ENCODE measurements at regions not wholly inside any gene's neighbourhood (a gene's known extent, or its start where the extent isn't known, plus 50 kb on each side); places are given as distances from the start of the nearest gene placed in this dataset.

- TF ChIP-seq POLR2AphosphoS5 (IDR thresholded peaks at IDR 0.05; ENCODE audit: low read depth, low read length) (no peak), SIN3A (IDR thresholded peaks at IDR 0.05; ENCODE audit: borderline replicate concordance, insufficient read depth, low read length) (no peak), FOXP2 (optimal IDR thresholded peaks at IDR 0.05; ENCODE audit: borderline replicate concordance, extremely low read depth, extremely low read length, insufficient read depth) (no peak)
- TF ChIP-seq, protein P1, sequence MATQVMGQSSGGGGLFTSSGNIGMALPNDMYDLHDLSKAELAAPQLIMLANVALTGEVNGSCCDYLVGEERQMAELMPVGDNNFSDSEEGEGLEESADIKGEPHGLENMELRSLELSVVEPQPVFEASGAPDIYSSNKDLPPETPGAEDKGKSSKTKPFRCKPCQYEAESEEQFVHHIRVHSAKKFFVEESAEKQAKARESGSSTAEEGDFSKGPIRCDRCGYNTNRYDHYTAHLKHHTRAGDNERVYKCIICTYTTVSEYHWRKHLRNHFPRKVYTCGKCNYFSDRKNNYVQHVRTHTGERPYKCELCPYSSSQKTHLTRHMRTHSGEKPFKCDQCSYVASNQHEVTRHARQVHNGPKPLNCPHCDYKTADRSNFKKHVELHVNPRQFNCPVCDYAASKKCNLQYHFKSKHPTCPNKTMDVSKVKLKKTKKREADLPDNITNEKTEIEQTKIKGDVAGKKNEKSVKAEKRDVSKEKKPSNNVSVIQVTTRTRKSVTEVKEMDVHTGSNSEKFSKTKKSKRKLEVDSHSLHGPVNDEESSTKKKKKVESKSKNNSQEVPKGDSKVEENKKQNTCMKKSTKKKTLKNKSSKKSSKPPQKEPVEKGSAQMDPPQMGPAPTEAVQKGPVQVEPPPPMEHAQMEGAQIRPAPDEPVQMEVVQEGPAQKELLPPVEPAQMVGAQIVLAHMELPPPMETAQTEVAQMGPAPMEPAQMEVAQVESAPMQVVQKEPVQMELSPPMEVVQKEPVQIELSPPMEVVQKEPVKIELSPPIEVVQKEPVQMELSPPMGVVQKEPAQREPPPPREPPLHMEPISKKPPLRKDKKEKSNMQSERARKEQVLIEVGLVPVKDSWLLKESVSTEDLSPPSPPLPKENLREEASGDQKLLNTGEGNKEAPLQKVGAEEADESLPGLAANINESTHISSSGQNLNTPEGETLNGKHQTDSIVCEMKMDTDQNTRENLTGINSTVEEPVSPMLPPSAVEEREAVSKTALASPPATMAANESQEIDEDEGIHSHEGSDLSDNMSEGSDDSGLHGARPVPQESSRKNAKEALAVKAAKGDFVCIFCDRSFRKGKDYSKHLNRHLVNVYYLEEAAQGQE (IDR thresholded peaks at IDR 0.05; ENCODE audit: insufficient read depth in 1 of 2, low read depth in 2 of 2, low read length in 2 of 2), result no peak
Observed at GRCh38 chr6:8583291-8583690, 147.9 kb upstream of the SLC35B3 start.

DNA sequence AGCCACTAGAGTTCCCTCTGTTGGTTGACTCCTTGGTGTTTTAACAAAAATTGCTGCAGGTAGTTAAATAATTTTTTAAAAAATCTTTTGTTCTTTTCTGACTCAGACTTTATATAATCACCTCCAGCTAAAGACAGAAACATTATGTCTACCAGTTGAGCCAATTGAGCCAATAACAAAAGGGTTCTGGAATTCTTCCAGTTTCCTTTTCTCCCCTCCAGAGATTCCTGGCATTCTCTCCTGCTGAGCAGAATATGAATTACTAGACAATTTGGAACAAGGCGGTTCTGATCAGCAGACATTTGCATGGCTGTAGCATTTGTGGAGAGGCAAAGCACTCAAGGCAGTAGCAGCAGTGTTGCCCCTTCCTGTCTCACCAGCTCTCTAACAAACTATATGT lies 144.0 kb upstream of the SLC35B3 start:
- TF ChIP-seq, protein P1 (IDR thresholded peaks at IDR 0.05; ENCODE audit: insufficient read depth in 1 of 2, low read depth in 2 of 2, low read length in 2 of 2), result no peak
- TF ChIP-seq SIN3A (IDR thresholded peaks at IDR 0.05; ENCODE audit: borderline replicate concordance, insufficient read depth, low read length) (no peak), POLR2AphosphoS5 (IDR thresholded peaks at IDR 0.05; ENCODE audit: low read depth, low read length) (no peak), FOXP2 (optimal IDR thresholded peaks at IDR 0.05; ENCODE audit: borderline replicate concordance, extremely low read depth, extremely low read length, insufficient read depth) (no peak), TAF1 (IDR thresholded peaks at IDR 0.05; ENCODE audit: borderline replicate concordance, insufficient read depth, low read length) (no peak)

GRCh38 chr6:8578006-8578405 lies 142.7 kb upstream of the SLC35B3 start:
- TF ChIP-seq, protein P1 (IDR thresholded peaks at IDR 0.05; ENCODE audit: insufficient read depth in 1 of 2, low read depth in 2 of 2, low read length in 2 of 2), result no peak
- TF ChIP-seq SIN3A (IDR thresholded peaks at IDR 0.05; ENCODE audit: borderline replicate concordance, insufficient read depth, low read length), result no peak
- TF ChIP-seq FOXP2 (optimal IDR thresholded peaks at IDR 0.05; ENCODE audit: borderline replicate concordance, extremely low read depth, extremely low read length, insufficient read depth), result no peak
- no peak for TF ChIP-seq POLR2AphosphoS5 (IDR thresholded peaks at IDR 0.05; ENCODE audit: low read depth, low read length)
- TF ChIP-seq TAF1 (IDR thresholded peaks at IDR 0.05; ENCODE audit: borderline replicate concordance, insufficient read depth, low read length), result no peak

DNA sequence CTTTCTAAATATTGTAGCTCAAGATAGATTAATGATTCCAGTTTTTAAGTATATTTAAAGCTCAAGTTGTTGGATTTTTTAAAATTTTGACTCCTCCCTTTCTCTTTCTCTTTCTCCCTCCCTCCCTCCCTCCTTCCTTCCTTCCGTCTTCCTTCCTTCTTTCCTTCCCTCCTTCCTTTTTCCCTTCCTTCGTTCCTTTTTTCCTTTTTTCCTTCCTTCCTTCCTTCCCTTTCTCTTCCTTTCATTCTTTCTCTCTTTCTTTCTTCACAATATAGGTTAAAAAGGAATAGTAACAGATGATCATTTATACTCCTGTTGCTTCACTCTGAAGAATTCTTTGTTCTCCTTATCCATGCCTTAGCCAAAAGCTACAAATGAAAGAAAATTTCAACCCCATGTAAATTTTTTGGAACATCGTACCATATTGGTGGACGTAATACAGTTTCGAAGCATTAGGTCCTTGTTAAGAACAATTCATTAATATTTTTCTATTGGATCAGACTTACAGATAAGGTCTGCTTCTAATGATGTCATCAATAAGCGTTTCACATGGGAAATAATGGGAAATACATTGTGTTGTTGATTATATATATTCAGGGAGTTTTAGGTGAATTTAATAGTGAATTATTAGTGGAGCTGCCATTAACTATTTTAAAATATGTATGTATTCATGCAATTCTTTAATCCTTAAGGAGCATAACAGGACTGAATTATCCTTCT lies 139.6 kb upstream of the SLC35B3 start:
- TF ChIP-seq SIN3A (IDR thresholded peaks at IDR 0.05; ENCODE audit: borderline replicate concordance, insufficient read depth, low read length), result no peak
- TF ChIP-seq POLR2AphosphoS5 (IDR thresholded peaks at IDR 0.05; ENCODE audit: low read depth, low read length), result no peak
- no peak for TF ChIP-seq FOXP2 (optimal IDR thresholded peaks at IDR 0.05; ENCODE audit: borderline replicate concordance, extremely low read depth, extremely low read length, insufficient read depth)
- TF ChIP-seq TAF1 (IDR thresholded peaks at IDR 0.05; ENCODE audit: borderline replicate concordance, insufficient read depth, low read length), result no peak
- TF ChIP-seq, protein P1 (IDR thresholded peaks at IDR 0.05; ENCODE audit: insufficient read depth in 1 of 2, low read depth in 2 of 2, low read length in 2 of 2), result no peak

Data from PFSK-1 (cell line).